ENCODE measurements at regions not wholly inside any gene's neighbourhood (a gene's known extent, or its start where the extent isn't known, plus 50 kb on each side); places are given as distances from the start of the nearest gene placed in this dataset.

DNA sequence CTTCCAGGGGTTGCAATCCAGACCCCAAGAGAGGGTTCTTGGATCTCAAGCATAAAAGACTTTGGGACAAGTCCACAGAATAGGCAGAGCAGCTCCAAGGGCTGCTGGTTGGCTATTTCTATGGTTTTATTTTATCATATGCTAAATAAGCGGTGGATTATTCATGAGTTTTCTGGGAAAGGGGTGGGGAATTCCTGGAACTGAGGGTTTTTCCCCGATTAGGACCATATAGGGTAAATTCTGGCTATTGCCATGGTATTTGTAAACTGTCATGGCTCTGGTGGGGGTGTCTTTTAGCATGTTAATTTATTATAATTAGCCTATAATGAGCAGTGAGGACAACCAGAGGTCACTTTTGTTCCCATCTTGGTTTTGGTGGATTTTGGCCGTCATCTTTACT, 270.9 kb upstream of the PLXNA2 start:
- Histone ChIP-seq H3K27me3 (ENCODE audit: control insufficient read depth in 1 of 2, insufficient read depth in 2 of 2, low read length in 2 of 2) (no peaks in the 10 kb centered on the region), H3K4me3 (ENCODE audit: low read length) (no peak overlapping the region), H3K4me1 (ENCODE audit: insufficient read depth, low read length) (no peaks in the 10 kb centered on the region), H3K36me3 (ENCODE audit: insufficient read depth, low read length) (no peaks in the 10 kb centered on the region), H3K9me3 (ENCODE audit: control insufficient read depth in 1 of 2, insufficient read depth in 1 of 2, low read length in 2 of 2) (peaks cover 0 to 11% of the 10 kb centered on the region in 2 experiments), H3K27ac (ENCODE audit: low read depth in 1 of 2, low read length in 2 of 2) (no peak overlapping the region)
- no peak for ATAC-seq (ENCODE audit: poor library complexity)
- intact Hi-C loops (cut with DNase I, micrococcal nuclease) = no loop called here
- no peak for DNase-seq
- Mint-ChIP-seq H3K27me3 (peaks cover 11% of the 10 kb centered on the region), H3K4me1 (ENCODE audit: low read depth) (no peaks in the 10 kb centered on the region), H3K27ac (no peak overlapping the region), H3K9me3 (peaks cover 3% of the 10 kb centered on the region), H3K36me3 (ENCODE audit: low read depth) (no peaks in the 10 kb centered on the region), H3K4me3 (no peak overlapping the region)
- ChIA-PET POLR2A (no interaction called here), CTCF (no interaction called here)
- TF ChIP-seq, protein P1, sequence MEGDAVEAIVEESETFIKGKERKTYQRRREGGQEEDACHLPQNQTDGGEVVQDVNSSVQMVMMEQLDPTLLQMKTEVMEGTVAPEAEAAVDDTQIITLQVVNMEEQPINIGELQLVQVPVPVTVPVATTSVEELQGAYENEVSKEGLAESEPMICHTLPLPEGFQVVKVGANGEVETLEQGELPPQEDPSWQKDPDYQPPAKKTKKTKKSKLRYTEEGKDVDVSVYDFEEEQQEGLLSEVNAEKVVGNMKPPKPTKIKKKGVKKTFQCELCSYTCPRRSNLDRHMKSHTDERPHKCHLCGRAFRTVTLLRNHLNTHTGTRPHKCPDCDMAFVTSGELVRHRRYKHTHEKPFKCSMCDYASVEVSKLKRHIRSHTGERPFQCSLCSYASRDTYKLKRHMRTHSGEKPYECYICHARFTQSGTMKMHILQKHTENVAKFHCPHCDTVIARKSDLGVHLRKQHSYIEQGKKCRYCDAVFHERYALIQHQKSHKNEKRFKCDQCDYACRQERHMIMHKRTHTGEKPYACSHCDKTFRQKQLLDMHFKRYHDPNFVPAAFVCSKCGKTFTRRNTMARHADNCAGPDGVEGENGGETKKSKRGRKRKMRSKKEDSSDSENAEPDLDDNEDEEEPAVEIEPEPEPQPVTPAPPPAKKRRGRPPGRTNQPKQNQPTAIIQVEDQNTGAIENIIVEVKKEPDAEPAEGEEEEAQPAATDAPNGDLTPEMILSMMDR (IDR thresholded peaks at IDR 0.05) = no peak

DNA sequence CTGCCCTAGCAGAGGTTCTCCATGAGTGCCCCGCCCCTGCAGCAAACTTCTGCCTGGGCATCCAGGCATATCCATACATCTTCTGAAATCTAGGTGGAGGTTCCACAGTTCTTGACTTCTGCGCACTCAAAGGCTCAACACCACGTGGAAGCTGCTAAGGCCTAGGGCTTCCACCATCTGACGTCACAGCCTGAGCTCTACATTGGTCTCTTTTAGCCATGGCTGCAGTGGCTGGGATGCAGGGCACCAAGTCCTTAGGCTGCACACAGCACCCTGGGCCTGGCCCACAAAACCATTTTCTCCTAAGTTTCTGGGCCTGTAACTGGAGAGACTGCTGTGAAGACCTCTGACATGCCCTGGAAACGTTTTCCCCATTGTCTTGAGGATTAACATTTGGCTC, 272.6 kb upstream of the PLXNA2 start:
- DNase-seq = no peak
- Histone ChIP-seq H3K36me3 (ENCODE audit: insufficient read depth, low read length) (no peaks in the 10 kb centered on the region), H3K4me1 (ENCODE audit: insufficient read depth, low read length) (no peaks in the 10 kb centered on the region), H3K27ac (ENCODE audit: low read depth in 1 of 2, low read length in 2 of 2) (no peak overlapping the region), H3K9me3 (ENCODE audit: control insufficient read depth in 1 of 2, insufficient read depth in 1 of 2, low read length in 2 of 2) (peaks cover 0 to 11% of the 10 kb centered on the region in 2 experiments), H3K27me3 (ENCODE audit: control insufficient read depth in 1 of 2, insufficient read depth in 2 of 2, low read length in 2 of 2) (no peaks in the 10 kb centered on the region), H3K4me3 (ENCODE audit: low read length) (no peak overlapping the region)
- H3K27ac Mint-ChIP-seq = no peak overlapping the region
- POLR2A ChIA-PET = no interaction called here
- no peak overlapping the region for H3K4me3 Mint-ChIP-seq
- no peaks in the 10 kb centered on the region for H3K4me1 Mint-ChIP-seq (ENCODE audit: low read depth)
- ATAC-seq (ENCODE audit: poor library complexity) = no peak
- peaks cover 11% of the 10 kb centered on the region for H3K27me3 Mint-ChIP-seq
- TF ChIP-seq, protein P1 (IDR thresholded peaks at IDR 0.05) = no peak
- H3K36me3 Mint-ChIP-seq (ENCODE audit: low read depth) = no peaks in the 10 kb centered on the region
- H3K9me3 Mint-ChIP-seq = peaks cover 3% of the 10 kb centered on the region
- CTCF ChIA-PET = no interaction called here
- intact Hi-C loops (cut with DNase I, micrococcal nuclease) = no loop called here

DNA sequence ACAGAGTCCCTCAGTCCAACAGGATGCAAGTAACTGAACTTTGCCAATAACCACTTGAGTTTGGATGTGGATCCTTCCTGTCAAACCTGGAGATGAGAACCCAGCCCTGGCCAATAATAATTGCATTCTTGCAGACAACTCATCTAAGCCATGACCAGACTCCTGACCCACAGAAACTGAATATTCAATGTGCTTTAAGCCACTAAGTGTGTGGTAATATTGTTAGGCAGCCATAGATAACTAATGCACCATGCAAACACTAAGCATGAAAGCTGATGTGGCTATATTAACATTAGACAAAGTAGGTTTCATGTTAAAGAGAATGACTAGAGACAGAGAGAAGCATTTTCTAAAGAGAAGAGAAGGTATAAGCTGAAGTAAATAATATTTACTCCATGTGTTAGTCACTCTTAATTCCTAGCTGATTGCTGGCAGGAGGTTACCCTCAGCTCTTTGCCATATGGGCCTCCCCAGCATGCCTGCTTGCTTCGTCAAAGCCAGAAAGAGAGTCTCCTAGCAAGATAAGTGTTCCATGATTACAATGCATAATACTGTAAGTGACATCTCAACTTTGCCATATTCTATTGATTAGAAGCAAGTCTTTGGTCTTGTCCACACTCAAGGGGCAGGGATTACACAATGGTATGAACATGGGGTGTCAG, 276.4 kb upstream of the PLXNA2 start:
- Histone ChIP-seq H3K27ac (ENCODE audit: low read depth in 1 of 2, low read length in 2 of 2) (no peak overlapping the region), H3K36me3 (ENCODE audit: insufficient read depth, low read length) (no peaks in the 10 kb centered on the region), H3K27me3 (ENCODE audit: control insufficient read depth in 1 of 2, insufficient read depth in 2 of 2, low read length in 2 of 2) (no peaks in the 10 kb centered on the region), H3K9me3 (ENCODE audit: control insufficient read depth in 1 of 2, insufficient read depth in 1 of 2, low read length in 2 of 2) (peaks cover 0 to 11% of the 10 kb centered on the region in 2 experiments), H3K4me3 (ENCODE audit: low read length) (no peak overlapping the region), H3K4me1 (ENCODE audit: insufficient read depth, low read length) (no peaks in the 10 kb centered on the region)
- no peak overlapping the region for H3K27ac Mint-ChIP-seq
- ChIA-PET POLR2A (no interaction called here), CTCF (no interaction called here)
- TF ChIP-seq, protein P1 (IDR thresholded peaks at IDR 0.05) = no peak
- DNase-seq (no peak), ATAC-seq (ENCODE audit: poor library complexity) (no peak)
- H3K9me3 Mint-ChIP-seq = peaks cover 3% of the 10 kb centered on the region
- H3K36me3 Mint-ChIP-seq (ENCODE audit: low read depth) = no peaks in the 10 kb centered on the region
- H3K4me1 Mint-ChIP-seq (ENCODE audit: low read depth) = no peaks in the 10 kb centered on the region
- H3K4me3 Mint-ChIP-seq = no peak overlapping the region
- intact Hi-C loops (cut with DNase I, micrococcal nuclease) = no loop called here
- peaks cover 10% of the 10 kb centered on the region for H3K27me3 Mint-ChIP-seq
